ENCODE measurements at regions not wholly inside any gene's neighbourhood (a gene's known extent, or its start where the extent isn't known, plus 50 kb on each side); places are given as distances from the start of the nearest gene placed in this dataset.

- DNase-seq (ENCODE audit: low read depth) = no peak
These were observed 245.4 kb upstream of the PREP start for GRCh38 chr6:105648276-105648675.

GRCh38 chr6:105646391-105646867, 243.5 kb upstream of the PREP start:
- no peak for DNase-seq (ENCODE audit: low read depth)

DNA sequence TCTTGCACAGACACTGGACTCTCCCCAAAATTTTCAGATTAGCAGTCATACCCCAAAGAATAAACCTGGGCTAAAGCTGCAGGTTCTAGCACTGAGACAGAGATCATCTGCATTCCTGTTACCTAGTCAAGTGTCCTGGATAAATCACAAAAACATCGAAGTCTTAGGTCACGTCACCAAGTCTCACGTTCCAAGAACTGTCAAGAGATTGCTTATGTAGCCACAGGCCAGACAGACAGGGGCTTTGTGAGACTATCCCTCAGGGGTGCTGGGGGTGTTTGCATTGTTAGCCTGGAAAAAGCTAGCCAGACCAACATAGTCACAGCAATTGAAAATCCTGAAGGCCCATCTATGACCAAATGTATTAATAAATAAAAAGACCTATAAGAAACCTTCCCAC, 243.1 kb upstream of the PREP start:
- no peak for DNase-seq (ENCODE audit: low read depth)

DNA sequence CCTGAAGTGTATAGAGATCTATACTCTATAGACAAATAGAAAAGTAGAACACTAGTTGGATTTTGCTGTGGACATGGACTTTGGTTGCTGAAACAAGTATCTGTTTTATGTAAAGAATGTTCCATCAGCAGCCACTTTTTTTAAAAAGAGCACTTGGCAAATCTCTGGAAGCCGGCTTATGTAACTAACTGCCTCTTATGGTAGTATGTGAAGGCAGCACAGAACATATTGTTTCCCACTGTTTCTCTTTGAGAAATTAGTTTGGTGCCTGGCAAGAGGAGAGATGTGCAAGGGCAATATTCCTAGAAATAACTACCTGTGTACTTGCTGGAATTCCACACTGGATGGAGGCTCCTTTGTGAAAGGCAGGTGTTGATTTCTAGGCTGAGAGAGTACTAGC, 242.3 kb upstream of the PREP start:
- no peak for DNase-seq (ENCODE audit: low read depth)

DNA sequence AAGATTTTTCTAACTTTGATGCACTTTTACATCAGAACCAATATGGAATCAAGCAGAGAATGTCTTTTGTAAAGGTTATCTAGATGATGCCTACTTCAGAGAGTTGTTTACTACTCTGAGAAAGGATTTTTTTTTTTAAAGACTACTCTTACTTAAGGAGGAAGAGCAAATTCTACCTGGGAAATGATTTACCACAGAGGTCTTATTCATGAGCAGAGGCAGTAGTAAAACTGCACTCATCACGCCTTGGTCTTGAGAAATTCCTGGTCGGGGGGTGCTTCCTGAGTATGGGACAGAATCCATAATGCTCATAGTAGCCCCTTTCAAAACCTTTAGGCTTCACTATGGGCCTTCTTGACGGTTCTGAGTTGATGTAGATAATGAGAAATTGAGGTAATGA, 241.8 kb upstream of the PREP start:
- DNase-seq (ENCODE audit: low read depth) = no peak

GRCh38 chr6:105644073-105644489, 241.2 kb upstream of the PREP start:
- no peak for DNase-seq (ENCODE audit: low read depth)

GRCh38 chr6:105642708-105643107, 239.8 kb upstream of the PREP start:
- DNase-seq (ENCODE audit: low read depth) = no peak

DNA sequence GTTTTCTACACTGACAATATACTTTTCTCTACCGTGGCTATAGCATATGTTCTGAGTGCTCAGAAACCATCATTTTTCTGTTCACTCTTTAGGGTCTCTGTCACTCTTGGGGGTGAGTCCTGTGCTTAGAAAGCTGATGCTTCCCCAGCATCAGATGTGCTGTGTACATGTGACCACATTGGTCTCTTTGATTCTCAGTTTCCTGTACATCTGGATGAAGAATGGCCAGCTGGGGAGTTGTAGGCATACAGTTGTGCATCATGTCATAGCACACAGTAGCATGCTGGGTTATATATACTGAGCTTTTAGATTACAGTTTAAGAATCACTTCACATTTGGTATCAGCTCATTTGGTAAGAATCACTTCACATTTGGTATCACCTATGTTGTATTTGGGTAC, 238.6 kb upstream of the PREP start:
- DNase-seq (ENCODE audit: low read depth) = no peak

- DNase-seq (ENCODE audit: low read depth) = no peak
These were observed 236.2 kb upstream of the PREP start for GRCh38 chr6:105639124-105639523.

DNA sequence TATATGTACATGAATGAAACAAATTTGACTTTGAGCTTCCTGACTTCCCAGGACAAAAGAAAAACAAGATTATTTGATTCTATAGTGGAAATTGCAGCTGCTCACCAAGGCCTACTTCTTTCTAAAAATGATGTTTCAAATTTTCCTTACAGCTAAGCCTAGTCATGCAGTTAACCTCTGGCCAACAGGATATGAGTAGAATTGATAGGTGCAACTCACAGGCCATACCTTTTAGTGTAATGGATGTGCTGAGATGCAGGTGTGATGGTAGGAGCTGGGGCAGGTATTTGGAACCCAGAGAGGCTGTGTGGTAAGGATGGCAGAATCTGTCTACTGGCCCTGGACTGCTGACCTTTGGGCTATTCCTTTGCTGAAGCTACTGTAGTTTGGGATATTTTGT, 230.9 kb upstream of the PREP start:
- no peak for DNase-seq (ENCODE audit: low read depth)

DNA sequence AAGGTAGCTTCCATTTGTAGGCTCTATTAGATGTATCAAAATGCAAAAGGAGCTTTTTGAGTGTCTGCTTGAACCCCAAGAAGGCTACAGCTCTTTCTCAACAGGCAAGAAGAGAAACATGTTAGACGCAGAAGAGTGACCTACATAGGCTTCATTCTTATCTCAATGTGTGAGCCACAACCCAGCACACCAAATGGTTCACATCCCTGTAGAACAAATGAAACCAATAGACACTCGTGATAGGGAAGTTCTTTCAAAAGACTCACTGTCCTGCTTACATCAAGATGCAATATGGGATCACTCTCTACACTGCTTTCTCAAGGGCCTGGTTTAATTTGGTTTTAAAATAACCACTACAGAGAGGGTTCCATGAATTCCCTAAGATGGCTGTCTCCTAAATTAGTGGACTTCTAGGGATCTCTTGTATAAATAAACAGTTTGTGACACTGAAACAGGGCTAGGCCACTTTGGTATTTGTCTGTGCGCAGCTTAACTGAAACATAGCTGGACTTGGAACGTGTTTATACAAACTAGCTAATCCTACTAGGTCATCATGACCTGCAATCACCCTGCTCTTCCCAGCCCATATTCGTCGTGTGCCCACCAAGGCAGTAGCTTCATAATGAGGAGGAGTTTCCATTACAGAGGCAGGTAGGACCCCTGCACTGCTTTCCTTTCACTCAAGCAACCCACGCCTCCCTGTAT, 225.4 kb upstream of the PREP start:
- no peak for DNase-seq (ENCODE audit: low read depth)

GRCh38 chr6:105626295-105627158, 223.6 kb upstream of the PREP start:
- DNase-seq (ENCODE audit: low read depth) = no peak

DNA sequence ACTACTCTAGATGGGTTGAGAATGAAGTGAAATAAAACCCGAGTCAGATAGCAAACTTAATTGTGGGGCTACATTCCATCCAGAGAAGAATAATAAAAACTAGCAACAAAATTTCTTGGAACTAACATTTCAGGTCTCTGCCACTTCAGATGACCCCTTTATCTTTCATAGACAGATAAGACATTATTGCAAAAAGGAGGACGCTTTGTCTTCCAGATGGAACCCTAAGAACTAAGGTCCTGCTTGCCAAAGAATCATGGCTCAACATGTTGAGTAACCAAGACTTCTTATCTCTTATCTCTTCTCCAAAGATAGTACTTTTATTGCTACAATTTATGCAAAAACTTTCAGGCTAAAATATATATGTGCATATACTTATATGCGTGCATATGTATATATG, 221.1 kb upstream of the PREP start:
- DNase-seq (ENCODE audit: low read depth) = no peak

GRCh38 chr6:105622226-105622625, 219.3 kb upstream of the PREP start:
- no peak for DNase-seq (ENCODE audit: low read depth)

- no peak for DNase-seq (ENCODE audit: low read depth)
These were observed 218.8 kb upstream of the PREP start for GRCh38 chr6:105621564-105622175.

DNA sequence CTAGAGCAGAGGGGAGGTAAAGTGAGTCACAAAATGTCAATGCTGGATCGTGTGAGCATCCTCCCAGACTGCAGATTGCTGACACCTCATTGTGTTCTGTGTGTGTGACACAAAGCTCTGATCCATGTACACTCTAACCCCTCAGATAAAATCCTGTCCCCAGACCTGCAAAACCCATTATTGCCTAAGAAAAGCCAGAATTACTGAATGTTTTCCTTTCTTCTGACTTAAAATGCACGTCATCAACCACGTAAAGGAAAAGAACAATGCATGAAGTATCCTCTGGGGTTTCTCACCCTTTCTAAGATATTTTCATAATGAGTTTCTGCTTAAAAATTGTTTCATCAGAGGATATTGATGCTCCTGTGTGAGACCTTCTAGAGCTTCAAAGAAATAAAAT, 218.0 kb upstream of the PREP start:
- no peak for DNase-seq (ENCODE audit: low read depth)

- no peak for DNase-seq (ENCODE audit: low read depth)
These were observed 217.3 kb upstream of the PREP start for GRCh38 chr6:105619971-105620741.

DNA sequence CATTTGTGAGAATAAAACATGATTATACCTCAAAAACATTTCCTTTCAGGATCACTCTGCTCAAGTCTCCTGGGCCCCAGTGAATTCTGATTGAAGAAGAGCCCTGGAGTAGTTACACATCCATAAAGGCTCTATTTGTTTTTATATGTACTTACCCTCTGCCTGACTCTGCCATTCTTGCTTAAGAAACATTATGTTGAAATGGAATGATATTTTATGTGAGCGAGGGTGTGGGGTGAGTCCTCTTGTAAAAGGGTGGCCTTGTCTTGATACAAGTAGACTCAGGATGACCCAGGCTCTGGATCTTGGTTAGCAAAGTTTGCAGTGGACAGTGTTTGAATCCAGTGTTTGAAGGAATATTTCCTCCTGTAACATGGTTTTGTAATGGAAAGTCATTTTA, 215.4 kb upstream of the PREP start:
- DNase-seq (ENCODE audit: low read depth) = no peak

DNA sequence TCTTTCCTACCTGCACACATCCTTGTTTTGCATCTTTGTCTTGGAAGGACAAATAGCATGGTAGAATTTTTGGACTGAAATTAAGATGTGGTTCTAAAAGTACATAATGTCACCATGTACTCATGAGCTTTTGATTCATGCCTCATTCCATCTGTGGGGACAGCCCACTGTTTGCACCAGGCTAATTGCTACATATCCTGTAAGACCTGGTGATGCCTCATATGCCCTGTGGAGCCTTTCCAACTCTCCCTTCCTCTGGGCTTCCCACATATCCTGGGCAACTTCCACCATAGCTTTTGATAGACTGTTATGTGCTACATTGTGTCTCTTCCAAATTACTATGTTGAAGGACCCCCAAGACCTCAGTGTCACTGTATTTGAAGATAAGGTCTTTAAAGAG, 213.6 kb upstream of the PREP start:
- DNase-seq (ENCODE audit: low read depth) = no peak

- DNase-seq (ENCODE audit: low read depth) = no peak
These were observed 208.7 kb upstream of the PREP start for GRCh38 chr6:105611606-105612005.

DNA sequence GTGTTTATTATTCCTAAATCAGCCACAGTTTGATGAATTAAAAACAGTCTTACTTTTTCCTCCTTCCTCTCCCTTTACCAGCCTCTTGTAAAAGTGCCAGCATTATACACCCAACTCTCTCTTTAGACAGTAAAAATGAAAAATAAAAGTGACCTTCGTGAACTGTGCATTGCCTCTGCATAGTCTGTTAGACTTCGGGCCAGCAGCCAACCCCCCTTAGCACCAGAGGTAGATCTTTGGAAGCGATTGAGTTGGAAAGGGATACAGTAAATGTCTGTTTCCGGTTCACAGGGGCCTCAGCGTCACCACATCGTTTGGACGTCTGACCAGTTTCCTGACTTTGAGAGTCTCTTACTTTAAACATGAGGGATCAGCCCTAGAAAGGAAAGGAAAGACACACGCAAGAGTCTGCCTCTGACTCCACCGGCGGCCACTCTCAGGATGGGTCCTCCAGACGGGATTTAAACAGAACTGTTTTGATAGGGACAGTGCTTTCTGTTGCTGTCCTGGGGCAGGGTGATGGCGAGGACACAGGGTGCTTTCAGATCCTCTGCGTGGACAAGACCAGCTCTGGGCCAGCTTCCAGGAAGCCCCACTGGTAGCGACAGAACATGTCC, 206.6 kb upstream of the PREP start:
- no peak for DNase-seq (ENCODE audit: low read depth)

All from activated T-cell treated with anti-CD3 and anti-CD28 coated beads for 48 hours (primary cell).